Ovary (tissue), 7 donors: ENCODE measurements at regions not wholly inside any gene's neighbourhood (a gene's known extent, or its start where the extent isn't known, plus 50 kb on each side); places are given as distances from the start of the nearest gene placed in this dataset.

Experiments
- DNase-seq, 5 donors: peaks; one replicate each; pipeline ENCODE4 v3.0.0-alpha.2; 2019 to 2020
- H3K27ac ChIP-seq, 2 donors: fragments of 200-600 bp; one replicate each; pipeline versions ENCODE4 v1.5.1 to v1.8.0; 2019 to 2022
- H3K27me3 ChIP-seq: fragments of 200-600 bp; one replicate; pipeline ENCODE4 v1.8.0; 2022
- H3K36me3 ChIP-seq: fragments of 200-600 bp; sonication (generic); one replicate; pipeline ENCODE4 v1.5.1; 2019
- H3K4me1 ChIP-seq: one replicate; pipeline ENCODE4 v1.8.1; 2013; ENCODE audit warnings: mild to moderate bottlenecking, moderate library complexity; ENCODE audit not compliant: insufficient read depth
- H3K4me3 ChIP-seq: fragments of 200-600 bp; sonication (generic); one replicate; pipeline ENCODE4 v1.5.1; 2017
- H3K9me3 ChIP-seq, 2 donors: fragments of 200-600 bp in 1 of 2; sonication (generic) in 1 of 2; one replicate each; pipeline versions ENCODE4 v1.5.1 to v1.8.1; 2013 to 2019; ENCODE audit warnings: mild to moderate bottlenecking in 1 of 2, moderate library complexity in 1 of 2
- EP300 ChIP-seq: sonication (generic); formaldehyde crosslinking; IDR thresholded peaks from one replicate; pipeline ENCODE4 v1.6.1; 2017; ENCODE audit warnings: antibody characterized with exemption
- POLR2A ChIP-seq: fragments of 450-650 bp; IDR thresholded peaks from one replicate; pipeline ENCODE4 v1.6.1; 2017; ENCODE audit warnings: antibody characterized with exemption, mild to moderate bottlenecking, moderate library complexity
- WGBS, 3 donors: extraction: QIAGEN DNeasy Blood & Tissue Kit in 1 of 3; methylation state at CpG; one replicate each; pipeline versions ENCODE4 v1.1.5 to v1.1.7; 2013 to 2017; 5-methylcytosine and 5-hydroxymethylcytosine counted together
- intact Hi-C, 4 donors: fragments of 100-400 bp; cut with DNase I; formaldehyde crosslinking; loops; one replicate each; pipeline versions ENCODE4 v1.11.0 to v1.15.1; 2022 to 2023
- TF ChIP-seq, protein P1 (sequence below), 3 donors: fragments of 450-650 bp in 2 of 3; fragments of 200-600 bp in 1 of 3; IDR thresholded peaks; one replicate each; pipeline versions ENCODE4 v1.5.1 to v1.8.0; 2016 to 2022; ENCODE audit warnings: antibody characterized with exemption in 3 of 3, mild to moderate bottlenecking in 1 of 3
- donor health status: DM: no; HTN: no; CAD: no; lungs with moderate emphysema.
- donor health status: DM: no; HTN: no; CAD: no.
- donor health status: Bipolar disorder and iron deficiency.
- donor health status: DM: no; HTN: no; CAD: no.
- donor health status: DM: yes; HTN: yes; CAD: no.

DNA sequence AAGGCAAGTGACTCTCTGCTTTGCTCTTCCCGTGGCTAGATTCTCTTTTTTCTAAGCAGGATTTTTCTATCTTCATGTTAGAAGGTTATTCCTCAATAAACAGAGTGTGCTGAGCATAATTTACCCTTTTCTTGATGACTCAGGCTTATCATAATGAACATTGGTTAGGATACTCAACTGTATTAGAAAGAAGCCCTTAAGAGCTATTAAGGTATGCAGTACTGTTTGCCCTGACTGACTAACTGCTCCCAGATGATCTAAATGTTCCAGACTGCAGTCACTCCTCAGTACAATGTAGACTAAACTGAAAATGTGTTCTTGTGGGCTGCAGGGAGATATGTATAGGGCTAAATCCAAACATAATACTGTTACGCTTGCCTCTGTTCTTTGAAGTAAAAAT is 687.8 kb downstream of the NUP35 start:
- intact Hi-C loops = no loop called here
- H3K9me3 ChIP-seq = no peaks in the 10 kb centered on the region
- H3K4me1 ChIP-seq = no peaks in the 10 kb centered on the region
- 50 to 69% (median 54%) methylated on average over 2 of the region's 2 CpGs for WGBS, 3 donors
- no peak overlapping the region for H3K27ac ChIP-seq
- no peak for DNase-seq
- TF ChIP-seq EP300 = no peak
- TF ChIP-seq, protein P1, sequence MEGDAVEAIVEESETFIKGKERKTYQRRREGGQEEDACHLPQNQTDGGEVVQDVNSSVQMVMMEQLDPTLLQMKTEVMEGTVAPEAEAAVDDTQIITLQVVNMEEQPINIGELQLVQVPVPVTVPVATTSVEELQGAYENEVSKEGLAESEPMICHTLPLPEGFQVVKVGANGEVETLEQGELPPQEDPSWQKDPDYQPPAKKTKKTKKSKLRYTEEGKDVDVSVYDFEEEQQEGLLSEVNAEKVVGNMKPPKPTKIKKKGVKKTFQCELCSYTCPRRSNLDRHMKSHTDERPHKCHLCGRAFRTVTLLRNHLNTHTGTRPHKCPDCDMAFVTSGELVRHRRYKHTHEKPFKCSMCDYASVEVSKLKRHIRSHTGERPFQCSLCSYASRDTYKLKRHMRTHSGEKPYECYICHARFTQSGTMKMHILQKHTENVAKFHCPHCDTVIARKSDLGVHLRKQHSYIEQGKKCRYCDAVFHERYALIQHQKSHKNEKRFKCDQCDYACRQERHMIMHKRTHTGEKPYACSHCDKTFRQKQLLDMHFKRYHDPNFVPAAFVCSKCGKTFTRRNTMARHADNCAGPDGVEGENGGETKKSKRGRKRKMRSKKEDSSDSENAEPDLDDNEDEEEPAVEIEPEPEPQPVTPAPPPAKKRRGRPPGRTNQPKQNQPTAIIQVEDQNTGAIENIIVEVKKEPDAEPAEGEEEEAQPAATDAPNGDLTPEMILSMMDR (IDR thresholded peaks at IDR 0.05) = no peak
- no peaks in the 10 kb centered on the region for H3K27me3 ChIP-seq
- H3K36me3 ChIP-seq = no peaks in the 10 kb centered on the region
- no peak overlapping the region for H3K4me3 ChIP-seq

DNA sequence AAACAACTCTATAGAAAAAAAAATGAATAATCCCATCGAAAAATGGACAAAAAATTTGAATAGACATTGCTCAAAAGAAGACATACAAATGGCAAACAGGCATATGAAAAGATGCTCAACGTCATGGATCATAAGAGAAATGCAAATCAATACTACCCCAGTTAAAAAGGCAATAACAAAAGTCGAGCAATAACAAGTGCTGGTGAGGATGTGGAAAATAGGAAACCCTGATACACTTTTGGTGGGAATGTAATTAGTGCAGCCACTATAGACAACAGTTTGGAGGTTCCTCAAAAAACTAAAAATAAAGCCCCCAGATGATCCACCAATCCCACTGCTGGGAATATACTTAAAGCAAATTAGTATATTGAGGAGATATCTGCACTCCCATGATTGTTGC is 701.5 kb downstream of the NUP35 start:
- no peaks in the 10 kb centered on the region for H3K9me3 ChIP-seq
- no peaks in the 10 kb centered on the region for H3K4me1 ChIP-seq
- no peak overlapping the region for H3K27ac ChIP-seq
- no peak overlapping the region for H3K4me3 ChIP-seq
- no peak for DNase-seq
- intact Hi-C loops = no loop called here
- H3K27me3 ChIP-seq = no peaks in the 10 kb centered on the region
- 79 to 89% (median 84%) methylated on average over 3 of the region's 3 CpGs for WGBS, 3 donors
- no peaks in the 10 kb centered on the region for H3K36me3 ChIP-seq
- TF ChIP-seq POLR2A = no peak
- no peak for TF ChIP-seq EP300
- TF ChIP-seq, protein P1 (IDR thresholded peaks at IDR 0.05) = no peak

DNA sequence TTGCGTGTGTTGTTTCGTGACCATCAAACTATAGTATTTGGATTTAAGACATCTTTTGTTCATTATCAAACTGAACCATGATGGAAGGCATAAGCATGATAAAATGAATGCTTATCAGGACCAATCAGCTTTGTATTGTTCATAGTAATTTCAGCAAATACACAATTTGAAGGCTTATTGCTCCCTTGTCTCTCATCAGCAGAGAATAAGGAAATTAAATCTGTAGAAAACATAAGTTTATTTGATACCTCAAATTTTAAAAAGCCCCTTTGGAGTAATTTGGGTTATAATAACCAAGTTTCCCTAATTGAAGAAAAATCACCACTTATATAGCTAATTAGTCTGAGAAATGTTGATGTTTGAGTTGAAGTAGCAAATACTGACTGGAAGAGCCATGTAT is 705.7 kb downstream of the NUP35 start:
- H3K27me3 ChIP-seq = no peaks in the 10 kb centered on the region
- TF ChIP-seq EP300 (no peak), POLR2A (no peak)
- TF ChIP-seq, protein P1 (IDR thresholded peaks at IDR 0.05) = no peak
- H3K4me1 ChIP-seq = no peaks in the 10 kb centered on the region
- no peaks in the 10 kb centered on the region for H3K9me3 ChIP-seq
- WGBS, 3 donors = 84 to 93% (median 88%) methylated on average over 2 of the region's 2 CpGs
- no peak overlapping the region for H3K4me3 ChIP-seq
- H3K36me3 ChIP-seq = no peaks in the 10 kb centered on the region
- intact Hi-C loops = no loop called here
- DNase-seq = no peak
- H3K27ac ChIP-seq = no peak overlapping the region

DNA sequence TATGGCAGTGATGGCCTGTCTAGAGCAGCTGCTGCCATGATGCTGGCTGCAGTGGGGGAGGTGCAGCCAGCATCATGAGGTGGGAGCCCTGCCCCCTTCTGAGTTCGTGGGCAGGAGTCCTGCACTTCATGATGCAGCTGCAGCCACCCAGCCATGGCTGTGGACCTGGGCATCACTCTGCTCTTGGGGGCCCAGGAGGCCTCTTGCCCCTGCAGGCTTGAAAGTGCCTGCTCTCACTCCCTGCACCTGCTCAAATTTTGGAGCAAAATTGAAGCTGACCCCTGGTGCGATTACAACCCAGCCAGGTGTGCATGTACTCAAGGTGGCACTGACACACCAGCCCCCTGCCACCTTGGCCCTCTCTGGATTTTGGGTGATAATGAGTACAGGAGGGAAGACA is 712.9 kb downstream of the NUP35 start:
- Histone ChIP-seq H3K4me1 (no peaks in the 10 kb centered on the region), H3K4me3 (no peak overlapping the region)

More for the DNA sequence above, 712.9 kb downstream of the NUP35 start:
- Histone ChIP-seq H3K9me3 (no peaks in the 10 kb centered on the region), H3K27ac (no peak overlapping the region), H3K36me3 (no peaks in the 10 kb centered on the region), H3K27me3 (no peaks in the 10 kb centered on the region)
- no peak for DNase-seq
- TF ChIP-seq EP300 (no peak), POLR2A (no peak)
- TF ChIP-seq, protein P1 (IDR thresholded peaks at IDR 0.05) = no peak
- intact Hi-C loops = no loop called here
- WGBS, 3 donors = 66 to 84% (median 70%) methylated on average over 2 of the region's 2 CpGs
